ENCODE measurements at regions not wholly inside any gene's neighbourhood (a gene's known extent, or its start where the extent isn't known, plus 50 kb on each side); places are given as distances from the start of the nearest gene placed in this dataset.

DNA sequence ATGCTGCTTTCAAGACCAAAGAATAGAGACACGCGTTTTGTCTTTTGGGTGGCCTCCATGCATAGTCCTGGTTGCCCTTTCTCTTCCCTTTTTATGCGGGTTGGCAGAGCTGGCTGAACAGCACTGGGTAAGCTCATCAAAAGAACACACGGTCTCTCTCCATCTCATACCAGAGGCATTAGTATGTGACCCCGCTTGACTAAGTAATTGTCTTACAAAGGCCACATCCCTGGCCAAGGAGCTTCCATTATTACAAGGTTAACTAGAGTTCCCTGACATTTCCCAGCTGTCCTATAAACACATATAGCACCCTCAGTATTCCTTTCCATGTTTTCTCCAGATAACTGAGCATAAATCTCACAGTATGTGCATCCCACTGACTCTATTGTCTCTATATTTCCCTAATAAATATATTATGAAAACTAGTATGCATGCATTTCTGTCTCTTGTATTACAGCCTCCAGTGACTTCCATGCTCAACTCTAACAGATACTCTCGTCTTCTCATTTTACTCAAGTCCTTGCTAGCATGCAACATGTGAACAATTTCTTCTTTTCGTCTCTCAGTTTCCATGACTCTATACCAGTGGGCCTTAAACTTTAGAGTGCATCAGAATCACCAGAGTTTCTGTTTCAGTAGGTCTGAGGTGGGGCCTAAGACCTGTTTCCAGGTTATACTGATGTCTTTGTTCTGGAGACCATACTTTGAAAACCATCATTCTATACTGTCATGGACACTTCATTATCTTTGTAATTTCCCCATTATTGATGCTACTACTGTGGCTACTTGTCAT lies 247.7 kb upstream of the ARSJ start:
- TF ChIP-seq POLR2AphosphoS5 (IDR thresholded peaks at IDR 0.05; ENCODE audit: low read depth, low read length) = no peak
- TF ChIP-seq POLR2A (IDR thresholded peaks at IDR 0.05; ENCODE audit: low read depth, low read length) = no peak

Data from GM12891 (cell line).